Prostate gland (tissue), 2 donors: ENCODE measurements at regions not wholly inside any gene's neighbourhood (a gene's known extent, or its start where the extent isn't known, plus 50 kb on each side); places are given as distances from the start of the nearest gene placed in this dataset.

Experiments
- DNase-seq: peaks from one replicate; pipeline ENCODE4 v3.0.0-alpha.2; 2019; ENCODE audit warnings: low spot score
- H3K27ac ChIP-seq, 2 donors: fragments of 200-600 bp; sonication (generic); 2 replicates each; pipeline ENCODE4 v1.5.1; 2017 to 2019
- H3K27me3 ChIP-seq: fragments of 200-600 bp; sonication (generic); replicated peaks from 2 replicates; pipeline ENCODE4 v1.5.1; 2019; ENCODE audit not compliant: insufficient read depth
- H3K36me3 ChIP-seq, 2 donors: fragments of 200-600 bp; sonication (generic); 1 replicate in 1 of 2; 2 replicates in 1 of 2; pipeline versions ENCODE4 v1.5.1 to v1.8.1; 2017 to 2019
- H3K4me1 ChIP-seq: fragments of 200-600 bp; sonication (generic); replicated peaks from 2 replicates; pipeline ENCODE4 v1.5.1; 2019
- H3K4me3 ChIP-seq, 2 donors: fragments of 200-600 bp; sonication (generic); 2 replicates each; pipeline ENCODE4 v1.5.1; 2017 to 2019
- H3K9me3 ChIP-seq: fragments of 200-600 bp; sonication (generic); 2 replicates; pipeline ENCODE4 v1.5.1; 2017
- POLR2A ChIP-seq: fragments of 450-650 bp; IDR thresholded peaks from one replicate; pipeline ENCODE4 v1.6.1; 2016; ENCODE audit warnings: antibody characterized with exemption, mild to moderate bottlenecking
- POLR2AphosphoS5 ChIP-seq: sonication (generic); formaldehyde crosslinking; IDR thresholded peaks from one replicate; pipeline ENCODE4 v1.6.1; 2017; ENCODE audit warnings: antibody characterized with exemption
- WGBS: methylation state at CpG from one replicate; pipeline ENCODE4 v1.1.5; 2018; 5-methylcytosine and 5-hydroxymethylcytosine counted together
- intact Hi-C: fragments of 100-400 bp; cut with DNase I; formaldehyde crosslinking; loops from one replicate; pipeline ENCODE4 v1.14.2; 2022
- TF ChIP-seq, protein P1 (sequence below), 4 experiments: fragments of 200-600 bp in 2 of 4; fragments of 450-650 bp in 2 of 4; sonication (generic) in 2 of 4; IDR thresholded peaks; 1 replicate in 3 of 4; 2 replicates in 1 of 4; pipeline ENCODE4 v1.5.1; 2016 to 2019; ENCODE audit warnings: antibody characterized with exemption in 4 of 4, mild to moderate bottlenecking in 2 of 4, moderate library complexity in 2 of 4

DNA sequence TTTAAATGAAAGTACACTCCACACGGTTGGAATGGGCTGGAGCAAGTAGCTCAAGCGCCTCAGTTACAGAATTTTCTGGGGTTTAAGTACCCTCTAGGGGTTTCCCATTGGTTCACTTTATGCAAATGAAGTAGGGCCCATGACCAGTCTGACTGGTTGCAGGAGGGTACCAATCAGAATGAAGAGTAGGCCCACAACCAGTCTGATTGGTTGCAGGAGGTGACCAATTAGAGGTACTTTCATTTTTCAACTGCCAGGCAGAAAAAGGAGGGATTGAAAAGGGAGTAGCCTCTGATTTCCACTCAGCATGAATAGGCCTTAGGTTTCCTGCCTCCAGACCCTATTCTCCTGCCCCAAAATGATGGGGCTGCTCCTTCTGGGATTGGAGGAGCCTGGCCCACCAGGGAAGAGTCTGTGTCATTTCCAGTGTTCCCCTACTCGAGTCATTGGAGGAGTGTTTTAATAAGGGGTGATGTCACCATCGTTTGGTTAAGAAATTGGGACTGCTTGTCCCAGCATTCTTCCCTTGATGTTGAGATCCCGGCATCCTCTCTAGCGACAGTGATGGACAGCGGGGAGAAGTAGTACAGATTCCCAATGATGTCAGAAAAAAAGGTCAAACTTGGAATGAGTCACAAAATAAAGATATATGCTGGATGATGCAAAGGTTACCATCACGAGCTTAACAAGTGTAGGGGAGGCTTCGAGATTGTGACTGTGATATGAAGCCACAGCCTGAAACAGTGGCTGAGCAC, 210.4 kb downstream of the SH3BP4 start:
- no peak for DNase-seq
- H3K27me3 ChIP-seq = no peaks in the 10 kb centered on the region
- H3K9me3 ChIP-seq = no peaks in the 10 kb centered on the region
- H3K36me3 ChIP-seq = no peaks in the 10 kb centered on the region
- no peak for TF ChIP-seq POLR2AphosphoS5
- TF ChIP-seq, protein P1, sequence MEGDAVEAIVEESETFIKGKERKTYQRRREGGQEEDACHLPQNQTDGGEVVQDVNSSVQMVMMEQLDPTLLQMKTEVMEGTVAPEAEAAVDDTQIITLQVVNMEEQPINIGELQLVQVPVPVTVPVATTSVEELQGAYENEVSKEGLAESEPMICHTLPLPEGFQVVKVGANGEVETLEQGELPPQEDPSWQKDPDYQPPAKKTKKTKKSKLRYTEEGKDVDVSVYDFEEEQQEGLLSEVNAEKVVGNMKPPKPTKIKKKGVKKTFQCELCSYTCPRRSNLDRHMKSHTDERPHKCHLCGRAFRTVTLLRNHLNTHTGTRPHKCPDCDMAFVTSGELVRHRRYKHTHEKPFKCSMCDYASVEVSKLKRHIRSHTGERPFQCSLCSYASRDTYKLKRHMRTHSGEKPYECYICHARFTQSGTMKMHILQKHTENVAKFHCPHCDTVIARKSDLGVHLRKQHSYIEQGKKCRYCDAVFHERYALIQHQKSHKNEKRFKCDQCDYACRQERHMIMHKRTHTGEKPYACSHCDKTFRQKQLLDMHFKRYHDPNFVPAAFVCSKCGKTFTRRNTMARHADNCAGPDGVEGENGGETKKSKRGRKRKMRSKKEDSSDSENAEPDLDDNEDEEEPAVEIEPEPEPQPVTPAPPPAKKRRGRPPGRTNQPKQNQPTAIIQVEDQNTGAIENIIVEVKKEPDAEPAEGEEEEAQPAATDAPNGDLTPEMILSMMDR (IDR thresholded peaks at IDR 0.05) = no peak
- TF ChIP-seq POLR2A = no peak
- no peak overlapping the region for H3K27ac ChIP-seq
- intact Hi-C loops = no loop called here
- WGBS = 75% methylated on average over 9 of the region's 9 CpGs
- H3K4me3 ChIP-seq = no peak overlapping the region
- no peaks in the 10 kb centered on the region for H3K4me1 ChIP-seq

GRCh38 chr2:235162837-235163197, 211.0 kb downstream of the SH3BP4 start:
- no peak overlapping the region for H3K27ac ChIP-seq
- H3K27me3 ChIP-seq = no peaks in the 10 kb centered on the region
- DNase-seq = no peak
- H3K9me3 ChIP-seq = no peaks in the 10 kb centered on the region
- TF ChIP-seq POLR2AphosphoS5 (no peak), POLR2A (no peak)
- TF ChIP-seq, protein P1 (IDR thresholded peaks at IDR 0.05) = no peak
- H3K36me3 ChIP-seq = no peaks in the 10 kb centered on the region
- 85% methylated on average over 5 of the region's 5 CpGs for WGBS
- no peaks in the 10 kb centered on the region for H3K4me1 ChIP-seq
- no peak overlapping the region for H3K4me3 ChIP-seq
- intact Hi-C loops = no loop called here

DNA sequence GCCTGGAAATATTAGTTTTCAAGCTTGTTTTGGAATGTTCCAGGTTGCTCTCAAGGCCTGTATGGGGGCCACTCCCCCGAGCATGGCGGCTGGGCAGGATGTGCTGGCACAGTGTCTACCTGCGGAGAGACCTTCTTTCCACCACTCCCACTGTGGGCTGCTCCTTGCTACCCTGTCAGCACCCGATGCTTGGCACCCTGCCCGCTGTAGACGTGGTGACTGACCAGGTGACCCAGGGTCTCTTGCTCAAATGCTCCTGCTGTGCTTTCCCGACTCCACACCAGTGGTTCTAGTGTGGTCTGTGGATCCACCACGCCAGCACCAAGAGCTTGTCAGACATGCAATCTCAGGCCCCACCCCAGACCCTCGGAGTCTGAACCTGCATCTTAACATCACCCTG, 213.3 kb downstream of the SH3BP4 start:
- intact Hi-C loops = no loop called here
- TF ChIP-seq POLR2AphosphoS5 = no peak
- TF ChIP-seq, protein P1 (IDR thresholded peaks at IDR 0.05) = no peak
- no peak for TF ChIP-seq POLR2A
- H3K4me1 ChIP-seq = no peaks in the 10 kb centered on the region
- H3K4me3 ChIP-seq = no peak overlapping the region
- no peaks in the 10 kb centered on the region for H3K27me3 ChIP-seq
- no peaks in the 10 kb centered on the region for H3K36me3 ChIP-seq
- H3K9me3 ChIP-seq = no peaks in the 10 kb centered on the region
- no peak for DNase-seq
- 65% methylated on average over 9 of the region's 9 CpGs for WGBS
- H3K27ac ChIP-seq = no peak overlapping the region

DNA sequence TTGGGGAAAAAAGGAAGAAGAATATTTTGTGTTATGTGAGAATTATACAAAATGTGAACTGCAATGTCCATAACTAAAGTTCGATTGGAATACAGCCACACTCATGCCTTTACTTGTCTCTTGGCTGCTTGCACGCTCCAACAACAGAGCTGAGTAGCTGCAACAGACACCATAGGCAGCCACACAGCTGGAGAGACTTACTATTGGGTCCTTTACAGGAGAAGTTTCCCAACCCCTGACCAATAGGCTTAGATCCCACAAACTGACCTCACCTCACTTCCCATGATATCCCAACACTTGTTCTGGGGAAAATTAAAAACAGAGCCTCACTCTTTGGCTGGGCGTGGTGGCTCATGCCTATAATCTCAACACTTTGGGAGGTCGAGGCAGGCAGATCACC, 213.8 kb downstream of the SH3BP4 start:
- DNase-seq = no peak
- intact Hi-C loops = no loop called here
- no peaks in the 10 kb centered on the region for H3K9me3 ChIP-seq
- no peaks in the 10 kb centered on the region for H3K4me1 ChIP-seq
- H3K36me3 ChIP-seq = no peaks in the 10 kb centered on the region
- no peak for TF ChIP-seq POLR2AphosphoS5
- TF ChIP-seq, protein P1 (IDR thresholded peaks at IDR 0.05) = no peak
- TF ChIP-seq POLR2A = no peak
- H3K4me3 ChIP-seq = no peak overlapping the region
- H3K27ac ChIP-seq = no peak overlapping the region
- H3K27me3 ChIP-seq = no peaks in the 10 kb centered on the region
- WGBS = 72% methylated on average over 4 of the region's 4 CpGs

DNA sequence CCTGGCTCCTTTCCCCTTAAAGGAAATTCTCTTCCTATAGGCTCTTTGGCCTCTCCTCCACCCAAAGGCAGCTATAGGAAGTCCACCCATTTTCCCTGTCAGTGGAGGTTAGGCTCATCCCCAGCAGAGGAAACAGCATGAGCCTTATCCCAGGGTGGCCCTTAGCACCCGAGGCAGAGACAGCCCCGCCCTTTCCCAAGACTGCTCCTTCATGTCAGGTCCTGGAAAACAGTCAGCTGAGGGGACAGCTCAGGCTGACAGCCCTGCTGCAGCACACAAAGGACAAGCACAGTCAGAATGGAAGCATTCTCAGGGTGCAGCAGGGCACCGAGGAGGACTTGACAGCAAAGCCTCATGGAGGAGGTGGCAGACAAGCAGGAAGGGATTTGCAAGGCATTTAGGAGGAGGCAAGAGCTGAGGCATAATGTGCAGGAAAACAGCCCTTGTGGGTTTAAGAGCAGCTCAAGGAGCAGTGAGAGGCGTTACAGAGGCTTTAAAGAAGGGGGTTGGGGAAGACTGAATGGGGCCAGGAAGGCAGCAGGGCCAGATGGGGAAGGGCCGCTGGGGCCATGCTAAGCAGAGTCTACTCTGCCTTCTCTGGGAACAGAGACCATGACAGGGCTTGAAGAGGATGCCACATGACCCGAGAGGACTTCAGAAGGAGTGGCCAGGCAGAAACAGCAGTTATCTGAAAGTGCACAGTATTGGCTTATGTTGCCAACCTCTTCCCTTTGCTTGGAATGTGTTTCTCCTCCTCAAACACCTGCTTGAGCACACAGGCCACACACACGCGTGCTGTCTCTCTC, 216.6 kb downstream of the SH3BP4 start:
- WGBS = 78% methylated on average over 7 of the region's 8 CpGs
- Histone ChIP-seq H3K27ac (no peak overlapping the region), H3K36me3 (no peaks in the 10 kb centered on the region), H3K4me3 (no peak overlapping the region), H3K9me3 (no peaks in the 10 kb centered on the region), H3K4me1 (no peaks in the 10 kb centered on the region), H3K27me3 (no peaks in the 10 kb centered on the region)
- no peak for DNase-seq
- intact Hi-C loops = no loop called here
- TF ChIP-seq, protein P1 (IDR thresholded peaks at IDR 0.05) = no peak
